Prostate gland (tissue), 2 donors: ENCODE measurements at regions not wholly inside any gene's neighbourhood (a gene's known extent, or its start where the extent isn't known, plus 50 kb on each side); places are given as distances from the start of the nearest gene placed in this dataset.

Experiments
- DNase-seq: peaks from one replicate; pipeline ENCODE4 v3.0.0-alpha.2; 2019; ENCODE audit warnings: low spot score
- H3K27ac ChIP-seq, 2 donors: fragments of 200-600 bp; sonication (generic); 2 replicates each; pipeline ENCODE4 v1.5.1; 2017 to 2019
- H3K27me3 ChIP-seq: fragments of 200-600 bp; sonication (generic); replicated peaks from 2 replicates; pipeline ENCODE4 v1.5.1; 2019; ENCODE audit not compliant: insufficient read depth
- H3K36me3 ChIP-seq, 2 donors: fragments of 200-600 bp; sonication (generic); 1 replicate in 1 of 2; 2 replicates in 1 of 2; pipeline versions ENCODE4 v1.5.1 to v1.8.1; 2017 to 2019
- H3K4me1 ChIP-seq: fragments of 200-600 bp; sonication (generic); replicated peaks from 2 replicates; pipeline ENCODE4 v1.5.1; 2019
- H3K4me3 ChIP-seq, 2 donors: fragments of 200-600 bp; sonication (generic); 2 replicates each; pipeline ENCODE4 v1.5.1; 2017 to 2019
- H3K9me3 ChIP-seq: fragments of 200-600 bp; sonication (generic); 2 replicates; pipeline ENCODE4 v1.5.1; 2017
- POLR2A ChIP-seq: fragments of 450-650 bp; IDR thresholded peaks from one replicate; pipeline ENCODE4 v1.6.1; 2016; ENCODE audit warnings: antibody characterized with exemption, mild to moderate bottlenecking
- POLR2AphosphoS5 ChIP-seq: sonication (generic); formaldehyde crosslinking; IDR thresholded peaks from one replicate; pipeline ENCODE4 v1.6.1; 2017; ENCODE audit warnings: antibody characterized with exemption
- WGBS: methylation state at CpG from one replicate; pipeline ENCODE4 v1.1.5; 2018; 5-methylcytosine and 5-hydroxymethylcytosine counted together
- intact Hi-C: fragments of 100-400 bp; cut with DNase I; formaldehyde crosslinking; loops from one replicate; pipeline ENCODE4 v1.14.2; 2022
- TF ChIP-seq, protein P1 (sequence below), 4 experiments: fragments of 200-600 bp in 2 of 4; fragments of 450-650 bp in 2 of 4; sonication (generic) in 2 of 4; IDR thresholded peaks; 1 replicate in 3 of 4; 2 replicates in 1 of 4; pipeline ENCODE4 v1.5.1; 2016 to 2019; ENCODE audit warnings: antibody characterized with exemption in 4 of 4, mild to moderate bottlenecking in 2 of 4, moderate library complexity in 2 of 4

DNA sequence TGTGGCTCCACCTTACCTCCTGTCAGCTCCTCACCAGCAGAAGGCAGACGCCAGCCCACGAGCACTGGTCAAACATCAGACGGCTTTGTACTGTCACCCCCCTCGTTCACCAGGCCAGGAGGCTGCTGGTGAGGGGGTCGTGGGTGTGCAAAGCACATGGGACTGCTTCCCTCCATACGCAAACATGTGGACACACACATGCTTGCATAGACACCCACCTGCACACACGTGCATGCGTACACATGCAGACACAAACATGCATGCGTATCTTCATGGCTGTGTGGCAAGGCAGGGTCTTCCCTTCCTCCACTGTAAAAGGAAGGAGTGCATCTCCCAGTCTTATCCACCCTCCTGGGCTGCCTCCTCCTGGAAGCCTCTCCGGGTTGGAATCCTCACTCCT lies 178.5 kb downstream of the OLFM1 start:
- no peaks in the 10 kb centered on the region for H3K36me3 ChIP-seq
- no peak for TF ChIP-seq POLR2AphosphoS5
- TF ChIP-seq POLR2A: no peak
- TF ChIP-seq, protein P1, sequence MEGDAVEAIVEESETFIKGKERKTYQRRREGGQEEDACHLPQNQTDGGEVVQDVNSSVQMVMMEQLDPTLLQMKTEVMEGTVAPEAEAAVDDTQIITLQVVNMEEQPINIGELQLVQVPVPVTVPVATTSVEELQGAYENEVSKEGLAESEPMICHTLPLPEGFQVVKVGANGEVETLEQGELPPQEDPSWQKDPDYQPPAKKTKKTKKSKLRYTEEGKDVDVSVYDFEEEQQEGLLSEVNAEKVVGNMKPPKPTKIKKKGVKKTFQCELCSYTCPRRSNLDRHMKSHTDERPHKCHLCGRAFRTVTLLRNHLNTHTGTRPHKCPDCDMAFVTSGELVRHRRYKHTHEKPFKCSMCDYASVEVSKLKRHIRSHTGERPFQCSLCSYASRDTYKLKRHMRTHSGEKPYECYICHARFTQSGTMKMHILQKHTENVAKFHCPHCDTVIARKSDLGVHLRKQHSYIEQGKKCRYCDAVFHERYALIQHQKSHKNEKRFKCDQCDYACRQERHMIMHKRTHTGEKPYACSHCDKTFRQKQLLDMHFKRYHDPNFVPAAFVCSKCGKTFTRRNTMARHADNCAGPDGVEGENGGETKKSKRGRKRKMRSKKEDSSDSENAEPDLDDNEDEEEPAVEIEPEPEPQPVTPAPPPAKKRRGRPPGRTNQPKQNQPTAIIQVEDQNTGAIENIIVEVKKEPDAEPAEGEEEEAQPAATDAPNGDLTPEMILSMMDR (IDR thresholded peaks at IDR 0.05): no peak
- intact Hi-C loops: no loop called here
- H3K4me3 ChIP-seq: no peak overlapping the region
- WGBS: 68% methylated on average over 10 of the region's 10 CpGs
- H3K9me3 ChIP-seq: no peaks in the 10 kb centered on the region
- peaks cover 3% of the 10 kb centered on the region for H3K27me3 ChIP-seq
- no peak for DNase-seq
- H3K4me1 ChIP-seq: no peaks in the 10 kb centered on the region
- no peak overlapping the region for H3K27ac ChIP-seq

DNA sequence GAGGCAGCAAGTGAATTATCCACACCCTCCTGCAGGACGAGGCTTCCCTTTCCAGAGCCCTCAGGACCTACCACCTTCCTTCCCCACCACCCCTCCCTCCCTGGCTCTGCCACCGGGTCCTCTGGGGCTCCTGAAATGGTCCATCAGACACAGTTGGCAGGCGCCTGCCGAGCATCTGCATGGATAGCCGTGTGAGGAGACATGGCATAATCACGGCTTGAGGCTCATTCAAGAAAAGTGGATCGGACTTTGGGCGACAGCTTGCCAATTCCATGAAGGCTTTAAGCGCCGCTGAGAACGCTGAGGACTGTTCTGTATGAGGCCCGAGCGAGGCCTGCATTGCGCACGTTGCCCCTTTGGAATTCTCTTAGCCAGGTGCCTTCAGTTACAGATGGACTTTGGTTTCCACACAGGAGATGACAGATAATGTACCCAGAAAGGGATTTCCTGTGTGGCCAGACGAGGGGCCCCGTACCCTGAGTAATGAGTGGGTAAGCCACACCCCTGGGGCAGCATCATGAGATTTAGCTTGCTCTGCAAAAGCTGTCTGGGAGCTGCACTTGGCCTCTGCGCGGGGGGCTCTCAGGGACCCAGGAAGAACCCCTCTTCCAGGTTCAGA lies 179.8 kb downstream of the OLFM1 start:
- no peak for TF ChIP-seq POLR2A
- TF ChIP-seq POLR2AphosphoS5: no peak
- TF ChIP-seq, protein P1 (IDR thresholded peaks at IDR 0.05): no peak
- WGBS: 85% methylated on average over 19 of the region's 19 CpGs
- no peaks in the 10 kb centered on the region for H3K36me3 ChIP-seq
- no peak overlapping the region for H3K27ac ChIP-seq
- H3K27me3 ChIP-seq: peaks cover 3% of the 10 kb centered on the region
- H3K4me3 ChIP-seq: no peak overlapping the region
- no peaks in the 10 kb centered on the region for H3K9me3 ChIP-seq
- no peak for DNase-seq
- intact Hi-C loops: no loop called here
- H3K4me1 ChIP-seq: no peaks in the 10 kb centered on the region

DNA sequence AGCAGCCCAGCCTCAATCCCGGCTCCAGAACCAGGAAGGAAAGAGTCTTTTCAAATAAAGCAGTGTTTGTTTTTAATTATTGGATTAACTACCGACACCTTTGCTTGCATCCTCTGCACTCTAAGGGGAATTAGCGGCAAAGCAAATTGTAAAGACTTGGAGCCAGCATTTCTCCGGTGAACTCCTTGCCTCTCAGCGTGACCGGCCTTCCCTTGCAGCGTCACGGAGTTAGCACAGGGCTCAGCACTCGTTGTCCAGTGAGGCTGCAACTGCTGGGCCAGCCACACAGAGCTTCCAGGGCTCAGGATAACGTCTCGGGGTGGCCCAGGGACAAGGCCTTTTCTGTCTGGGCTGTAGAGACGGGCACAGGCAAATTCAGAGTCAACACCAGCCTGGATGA lies 180.6 kb downstream of the OLFM1 start:
- DNase-seq: no peak
- no peak overlapping the region for H3K27ac ChIP-seq
- H3K36me3 ChIP-seq: no peaks in the 10 kb centered on the region
- WGBS: 60% methylated on average over 12 of the region's 12 CpGs
- no peaks in the 10 kb centered on the region for H3K9me3 ChIP-seq
- intact Hi-C loops: no loop called here
- H3K27me3 ChIP-seq: peaks cover 3% of the 10 kb centered on the region
- H3K4me1 ChIP-seq: no peaks in the 10 kb centered on the region
- no peak for TF ChIP-seq POLR2AphosphoS5
- TF ChIP-seq POLR2A: no peak
- TF ChIP-seq, protein P1 (IDR thresholded peaks at IDR 0.05): no peak
- H3K4me3 ChIP-seq: no peak overlapping the region

DNA sequence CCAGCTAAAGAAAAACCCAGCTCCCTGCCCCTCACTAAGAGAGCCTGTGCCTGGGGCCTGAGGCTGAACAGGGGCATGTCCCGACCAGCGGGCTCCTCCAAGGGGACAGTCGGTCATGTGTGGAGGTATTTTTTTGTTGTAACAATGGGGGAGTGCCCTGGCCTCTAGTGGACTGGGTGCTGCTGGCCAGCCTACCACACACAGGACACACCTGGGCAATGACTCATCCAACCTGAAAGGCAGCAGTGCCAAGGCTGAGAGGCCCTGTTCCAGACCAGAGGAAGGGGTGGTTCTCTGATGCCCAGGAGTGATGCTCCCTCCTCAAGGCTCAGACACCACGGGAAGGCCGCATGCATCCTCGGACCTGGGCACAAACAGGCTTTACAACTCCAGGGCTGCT lies 181.5 kb downstream of the OLFM1 start:
- Histone ChIP-seq H3K27ac (no peak overlapping the region), H3K4me3 (no peak overlapping the region), H3K4me1 (no peaks in the 10 kb centered on the region), H3K36me3 (no peaks in the 10 kb centered on the region), H3K9me3 (no peaks in the 10 kb centered on the region), H3K27me3 (no peaks in the 10 kb centered on the region)
- TF ChIP-seq, protein P1 (IDR thresholded peaks at IDR 0.05): no peak
- TF ChIP-seq POLR2AphosphoS5: no peak
- no peak for TF ChIP-seq POLR2A
- intact Hi-C loops: no loop called here
- 80% methylated on average over 6 of the region's 6 CpGs for WGBS
- DNase-seq: no peak
